GM23338 (cell line): ENCODE measurements at regions not wholly inside any gene's neighbourhood (a gene's known extent, or its start where the extent isn't known, plus 50 kb on each side); places are given as distances from the start of the nearest gene placed in this dataset.
A peak's percentile ranks its signal among the peaks of the same experiment; 100 is the strongest.

Experiments
- ATAC-seq: fragments of 200-7000 bp; cut with Tn5 transposase; 3 replicates; pipeline ENCODE4 v1.9.1; 2020
- DNase-seq: peaks from one replicate; pipeline ENCODE4 v3.0.0-alpha.2; 2015; ENCODE audit warnings: low spot score
- H2AFZ ChIP-seq: fragments of 200-600 bp; sonication (generic); 2 replicates; pipeline ENCODE4 v1.8.0; 2016; ENCODE audit warnings: antibody characterized with exemption, mild to moderate bottlenecking, moderate library complexity
- H3F3A ChIP-seq: fragments of 200-600 bp; sonication (generic); replicated peaks from 2 replicates; pipeline ENCODE4 v1.8.0; 2017; ENCODE audit warnings: antibody characterized with exemption, mixed run types, low read depth
- H3K27ac ChIP-seq: fragments of 200-600 bp; sonication (generic); 2 replicates; pipeline ENCODE4 v1.6.1; 2016; ENCODE audit warnings: low read depth
- H3K27me3 ChIP-seq: fragments of 200-600 bp; sonication (generic); 2 replicates; pipeline ENCODE4 v1.8.0; 2016; ENCODE audit warnings: mild to moderate bottlenecking, mixed run types, moderate library complexity; ENCODE audit not compliant: insufficient read depth
- H3K36me3 ChIP-seq: fragments of 200-600 bp; sonication (generic); 2 replicates; pipeline ENCODE4 v1.8.0; 2016; ENCODE audit warnings: mild to moderate bottlenecking; ENCODE audit not compliant: insufficient read depth
- H3K4me1 ChIP-seq: fragments of 200-600 bp; sonication (generic); 2 replicates; pipeline ENCODE4 v1.8.0; 2016; ENCODE audit warnings: mild to moderate bottlenecking, moderate library complexity; ENCODE audit not compliant: insufficient read depth
- H3K4me2 ChIP-seq: fragments of 200-600 bp; sonication (generic); 2 replicates; pipeline ENCODE4 v1.7.1; 2017; ENCODE audit warnings: mixed run types
- H3K4me3 ChIP-seq: fragments of 200-600 bp; sonication (generic); 2 replicates; pipeline ENCODE4 v1.6.1; 2016; ENCODE audit warnings: mixed run types
- H3K79me2 ChIP-seq: fragments of 200-600 bp; sonication (generic); replicated peaks from 2 replicates; pipeline ENCODE4 v1.8.0; 2017; ENCODE audit warnings: mild to moderate bottlenecking; ENCODE audit not compliant: insufficient read depth
- H3K9me2 ChIP-seq: fragments of 200-600 bp; sonication (generic); 2 replicates; pipeline ENCODE4 v1.8.0; 2017; ENCODE audit not compliant: insufficient read depth
- H4K20me1 ChIP-seq: fragments of 200-600 bp; sonication (generic); replicated peaks from 2 replicates; pipeline ENCODE4 v1.8.0; 2017; ENCODE audit warnings: mild to moderate bottlenecking; ENCODE audit not compliant: insufficient read depth
- H3K27ac Mint-ChIP-seq: 2 replicates; pipeline ENCODE4 v1.8.0; 2020; ENCODE audit warnings: inconsistent platforms, mild to moderate bottlenecking, moderate library complexity, mixed read lengths
- H3K27me3 Mint-ChIP-seq: 3 replicates; pipeline ENCODE4 v1.8.0; 2022; ENCODE audit warnings: low read depth, mild to moderate bottlenecking, moderate library complexity, mixed read lengths, inconsistent platforms; ENCODE audit not compliant: insufficient read depth, poor library complexity
- H3K36me3 Mint-ChIP-seq: 3 replicates; pipeline ENCODE4 v1.8.0; 2021; ENCODE audit warnings: low read depth, mild to moderate bottlenecking, inconsistent platforms, moderate library complexity, mixed read lengths
- H3K4me1 Mint-ChIP-seq: 3 replicates; pipeline ENCODE4 v1.8.0; 2020; ENCODE audit warnings: mild to moderate bottlenecking, inconsistent platforms, mixed read lengths
- H3K4me3 Mint-ChIP-seq: 3 replicates; pipeline ENCODE4 v1.8.0; 2021; ENCODE audit warnings: moderate library complexity, mild to moderate bottlenecking, inconsistent platforms, mixed read lengths
- H3K9me3 Mint-ChIP-seq: 3 replicates; pipeline ENCODE4 v1.8.0; 2020; ENCODE audit warnings: moderate library complexity, mild to moderate bottlenecking, inconsistent platforms, mixed read lengths
- EZH2 ChIP-seq: fragments of 200-600 bp; sonication (generic); IDR thresholded peaks from one replicate; pipeline ENCODE4 v1.8.0; 2017; ENCODE audit warnings: antibody characterized with exemption, mild to moderate bottlenecking, low read depth; ENCODE audit not compliant: unreplicated experiment
- NANOG ChIP-seq: IDR thresholded peaks from 2 replicates; pipeline ENCODE4 v1.6.1; 2016; ENCODE audit warnings: antibody characterized with exemption, borderline replicate concordance
- REST ChIP-seq: IDR thresholded peaks from one replicate; pipeline ENCODE4 v1.6.1; 2018; ENCODE audit warnings: antibody characterized with exemption; ENCODE audit not compliant: unreplicated experiment
- STAT1 ChIP-seq: IDR thresholded peaks from one replicate; pipeline ENCODE4 v1.6.1; 2016; ENCODE audit warnings: antibody characterized with exemption; ENCODE audit not compliant: unreplicated experiment
- ZNF114 ChIP-seq: fragments of 250-450 bp; sonication (Bioruptor Pico); IDR thresholded peaks from 2 replicates; pipeline ENCODE4 v1.5.0; 2020; ENCODE audit warnings: mild to moderate bottlenecking, moderate library complexity
- ZNF331 ChIP-seq: fragments of 250-450 bp; sonication (Bioruptor Pico); IDR thresholded peaks from 2 replicates; pipeline ENCODE4 v1.5.0; 2020; ENCODE audit warnings: low read depth, mild to moderate bottlenecking, moderate library complexity
- TF ChIP-seq, protein P1 (sequence below): fragments of 250-450 bp; sonication (Bioruptor Pico); IDR thresholded peaks from 2 replicates; pipeline ENCODE4 v1.5.0; 2020; ENCODE audit warnings: mild to moderate bottlenecking, moderate library complexity
- TF ChIP-seq, protein P2 (sequence below): IDR thresholded peaks from 2 replicates; pipeline ENCODE4 v1.6.1; 2016; ENCODE audit warnings: antibody characterized with exemption

DNA sequence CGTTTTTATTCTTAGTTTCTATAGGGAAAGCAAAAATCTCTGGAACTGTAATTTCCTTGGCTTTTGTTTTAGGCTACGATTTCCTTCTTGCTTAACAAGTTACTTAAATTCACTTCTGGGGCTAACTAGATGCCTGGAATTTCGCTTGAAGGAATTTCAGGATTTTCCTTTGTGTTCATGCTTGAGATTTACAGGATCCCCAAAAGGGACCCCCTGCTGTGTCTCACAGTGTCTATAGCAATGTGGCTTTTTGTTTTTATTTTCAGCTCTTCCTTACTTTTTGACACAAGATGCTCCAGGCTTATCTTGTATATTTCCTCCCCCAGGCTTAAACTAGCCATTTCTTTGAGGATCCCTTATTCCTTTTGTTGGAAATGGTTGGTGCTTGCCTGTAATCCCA, 95.5 kb upstream of the DPPA4 start:
- Mint-ChIP-seq H3K9me3 (peaks cover under 1% of the 10 kb centered on the region; the same call in 2 of the 3 replicates), H3K4me3 (no peak overlapping the region), H3K27me3 (peaks cover 6% of the 10 kb centered on the region), H3K27ac (peak overlapping the region; percentile 90), H3K4me1 (peaks cover 26% of the 10 kb centered on the region), H3K36me3 (no peaks in the 10 kb centered on the region)
- Histone ChIP-seq H3K27ac (peak overlapping the region; percentile 76), H3K4me1 (peaks cover 10% of the 10 kb centered on the region; the same call in 1 of the 2 replicates), H3K27me3 (no peaks in the 10 kb centered on the region), H3F3A (no peaks in the 10 kb centered on the region), H3K9me2 (peaks cover 11% of the 10 kb centered on the region; the same call in 1 of the 2 replicates), H4K20me1 (no peaks in the 10 kb centered on the region), H3K4me2 (peak overlapping the region; percentile 10; the same call in 1 of the 2 replicates), H3K36me3 (no peaks in the 10 kb centered on the region), H3K4me3 (no peak overlapping the region), H3K79me2 (no peaks in the 10 kb centered on the region), H2AFZ (no peak overlapping the region)
- TF ChIP-seq ZNF114 (CRISPR knock-in tag) (no peak), REST (no peak), STAT1 (no peak), NANOG (no peak), EZH2 (no peak), ZNF331 (CRISPR knock-in tag) (no peak)
- TF ChIP-seq, protein P1, sequence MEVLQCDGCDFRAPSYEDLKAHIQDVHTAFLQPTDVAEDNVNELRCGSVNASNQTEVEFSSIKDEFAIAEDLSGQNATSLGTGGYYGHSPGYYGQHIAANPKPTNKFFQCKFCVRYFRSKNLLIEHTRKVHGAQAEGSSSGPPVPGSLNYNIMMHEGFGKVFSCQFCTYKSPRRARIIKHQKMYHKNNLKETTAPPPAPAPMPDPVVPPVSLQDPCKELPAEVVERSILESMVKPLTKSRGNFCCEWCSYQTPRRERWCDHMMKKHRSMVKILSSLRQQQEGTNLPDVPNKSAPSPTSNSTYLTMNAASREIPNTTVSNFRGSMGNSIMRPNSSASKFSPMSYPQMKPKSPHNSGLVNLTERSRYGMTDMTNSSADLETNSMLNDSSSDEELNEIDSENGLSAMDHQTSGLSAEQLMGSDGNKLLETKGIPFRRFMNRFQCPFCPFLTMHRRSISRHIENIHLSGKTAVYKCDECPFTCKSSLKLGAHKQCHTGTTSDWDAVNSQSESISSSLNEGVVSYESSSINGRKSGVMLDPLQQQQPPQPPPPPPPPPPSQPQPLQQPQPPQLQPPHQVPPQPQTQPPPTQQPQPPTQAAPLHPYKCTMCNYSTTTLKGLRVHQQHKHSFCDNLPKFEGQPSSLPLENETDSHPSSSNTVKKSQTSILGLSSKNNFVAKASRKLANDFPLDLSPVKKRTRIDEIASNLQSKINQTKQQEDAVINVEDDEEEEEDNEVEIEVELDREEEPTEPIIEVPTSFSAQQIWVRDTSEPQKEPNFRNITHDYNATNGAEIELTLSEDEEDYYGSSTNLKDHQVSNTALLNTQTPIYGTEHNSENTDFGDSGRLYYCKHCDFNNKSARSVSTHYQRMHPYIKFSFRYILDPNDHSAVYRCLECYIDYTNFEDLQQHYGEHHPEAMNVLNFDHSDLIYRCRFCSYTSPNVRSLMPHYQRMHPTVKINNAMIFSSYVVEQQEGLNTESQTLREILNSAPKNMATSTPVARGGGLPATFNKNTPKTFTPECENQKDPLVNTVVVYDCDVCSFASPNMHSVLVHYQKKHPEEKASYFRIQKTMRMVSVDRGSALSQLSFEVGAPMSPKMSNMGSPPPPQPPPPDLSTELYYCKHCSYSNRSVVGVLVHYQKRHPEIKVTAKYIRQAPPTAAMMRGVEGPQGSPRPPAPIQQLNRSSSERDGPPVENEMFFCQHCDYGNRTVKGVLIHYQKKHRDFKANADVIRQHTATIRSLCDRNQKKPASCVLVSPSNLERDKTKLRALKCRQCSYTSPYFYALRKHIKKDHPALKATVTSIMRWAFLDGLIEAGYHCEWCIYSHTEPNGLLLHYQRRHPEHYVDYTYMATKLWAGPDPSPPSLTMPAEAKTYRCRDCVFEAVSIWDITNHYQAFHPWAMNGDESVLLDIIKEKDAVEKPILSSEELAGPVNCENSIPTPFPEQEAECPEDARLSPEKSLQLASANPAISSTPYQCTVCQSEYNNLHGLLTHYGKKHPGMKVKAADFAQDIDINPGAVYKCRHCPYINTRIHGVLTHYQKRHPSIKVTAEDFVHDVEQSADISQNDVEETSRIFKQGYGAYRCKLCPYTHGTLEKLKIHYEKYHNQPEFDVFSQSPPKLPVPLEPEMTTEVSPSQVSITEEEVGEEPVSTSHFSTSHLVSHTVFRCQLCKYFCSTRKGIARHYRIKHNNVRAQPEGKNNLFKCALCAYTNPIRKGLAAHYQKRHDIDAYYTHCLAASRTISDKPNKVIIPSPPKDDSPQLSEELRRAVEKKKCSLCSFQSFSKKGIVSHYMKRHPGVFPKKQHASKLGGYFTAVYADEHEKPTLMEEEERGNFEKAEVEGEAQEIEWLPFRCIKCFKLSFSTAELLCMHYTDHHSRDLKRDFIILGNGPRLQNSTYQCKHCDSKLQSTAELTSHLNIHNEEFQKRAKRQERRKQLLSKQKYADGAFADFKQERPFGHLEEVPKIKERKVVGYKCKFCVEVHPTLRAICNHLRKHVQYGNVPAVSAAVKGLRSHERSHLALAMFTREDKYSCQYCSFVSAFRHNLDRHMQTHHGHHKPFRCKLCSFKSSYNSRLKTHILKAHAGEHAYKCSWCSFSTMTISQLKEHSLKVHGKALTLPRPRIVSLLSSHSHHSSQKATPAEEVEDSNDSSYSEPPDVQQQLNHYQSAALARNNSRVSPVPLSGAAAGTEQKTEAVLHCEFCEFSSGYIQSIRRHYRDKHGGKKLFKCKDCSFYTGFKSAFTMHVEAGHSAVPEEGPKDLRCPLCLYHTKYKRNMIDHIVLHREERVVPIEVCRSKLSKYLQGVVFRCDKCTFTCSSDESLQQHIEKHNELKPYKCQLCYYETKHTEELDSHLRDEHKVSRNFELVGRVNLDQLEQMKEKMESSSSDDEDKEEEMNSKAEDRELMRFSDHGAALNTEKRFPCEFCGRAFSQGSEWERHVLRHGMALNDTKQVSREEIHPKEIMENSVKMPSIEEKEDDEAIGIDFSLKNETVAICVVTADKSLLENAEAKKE (CRISPR knock-in tag) = no peak
- TF ChIP-seq, protein P2, sequence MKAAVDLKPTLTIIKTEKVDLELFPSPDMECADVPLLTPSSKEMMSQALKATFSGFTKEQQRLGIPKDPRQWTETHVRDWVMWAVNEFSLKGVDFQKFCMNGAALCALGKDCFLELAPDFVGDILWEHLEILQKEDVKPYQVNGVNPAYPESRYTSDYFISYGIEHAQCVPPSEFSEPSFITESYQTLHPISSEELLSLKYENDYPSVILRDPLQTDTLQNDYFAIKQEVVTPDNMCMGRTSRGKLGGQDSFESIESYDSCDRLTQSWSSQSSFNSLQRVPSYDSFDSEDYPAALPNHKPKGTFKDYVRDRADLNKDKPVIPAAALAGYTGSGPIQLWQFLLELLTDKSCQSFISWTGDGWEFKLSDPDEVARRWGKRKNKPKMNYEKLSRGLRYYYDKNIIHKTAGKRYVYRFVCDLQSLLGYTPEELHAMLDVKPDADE = no peak
- DNase-seq = peak; percentile 98
- ATAC-seq = peak; percentile 82
